ENCODE measurements at regions not wholly inside any gene's neighbourhood (a gene's known extent, or its start where the extent isn't known, plus 50 kb on each side); places are given as distances from the start of the nearest gene placed in this dataset.

GRCh38 chr4:45745741-45746140 lies 378.1 kb downstream of the GABRG1 start:
- intact Hi-C loops (cut with micrococcal nuclease) = no loop called here
- Mint-ChIP-seq H3K27ac (no peak overlapping the region), H3K36me3 (ENCODE audit: low read depth) (no peaks in the 10 kb centered on the region), H3K9me3 (peaks cover 4% of the 10 kb centered on the region), H3K4me1 (no peaks in the 10 kb centered on the region), H3K4me3 (no peak overlapping the region), H3K27me3 (no peaks in the 10 kb centered on the region)
- ChIA-PET CTCF (no interaction called here), POLR2A (no interaction called here)
- TF ChIP-seq CTCF (IDR thresholded peaks at IDR 0.05) = no peak
- no peak for DNase-seq
- no peak for ATAC-seq (ENCODE audit: low read depth)

- Mint-ChIP-seq H3K27ac (no peak overlapping the region), H3K4me1 (no peaks in the 10 kb centered on the region), H3K36me3 (ENCODE audit: low read depth) (no peaks in the 10 kb centered on the region), H3K9me3 (peaks cover 12% of the 10 kb centered on the region), H3K4me3 (no peak overlapping the region), H3K27me3 (no peaks in the 10 kb centered on the region)
- ChIA-PET CTCF (no interaction called here), POLR2A (no interaction called here)
- DNase-seq (no peak), ATAC-seq (ENCODE audit: low read depth) (no peak)
- intact Hi-C loops (cut with micrococcal nuclease) = no loop called here
- TF ChIP-seq CTCF (IDR thresholded peaks at IDR 0.05) = no peak
These were observed 382.0 kb downstream of the GABRG1 start for GRCh38 chr4:45741897-45742296.

GRCh38 chr4:45732161-45732560 lies 391.7 kb downstream of the GABRG1 start:
- ATAC-seq (ENCODE audit: low read depth) (no peak), DNase-seq (no peak)
- TF ChIP-seq CTCF (IDR thresholded peaks at IDR 0.05) = no peak
- ChIA-PET POLR2A (no interaction called here), CTCF (no interaction called here)
- Mint-ChIP-seq H3K27ac (no peak overlapping the region), H3K9me3 (no peaks in the 10 kb centered on the region), H3K4me3 (no peak overlapping the region), H3K27me3 (no peaks in the 10 kb centered on the region), H3K36me3 (ENCODE audit: low read depth) (no peaks in the 10 kb centered on the region), H3K4me1 (no peaks in the 10 kb centered on the region)
- intact Hi-C loops (cut with micrococcal nuclease) = no loop called here

- DNase-seq (no peak), ATAC-seq (ENCODE audit: low read depth) (no peak)
- CTCF ChIA-PET = no interaction called here
- intact Hi-C loops (cut with micrococcal nuclease) = no loop called here
- Mint-ChIP-seq H3K9me3 (peaks cover 2% of the 10 kb centered on the region), H3K4me3 (no peak overlapping the region), H3K4me1 (no peaks in the 10 kb centered on the region), H3K36me3 (ENCODE audit: low read depth) (no peaks in the 10 kb centered on the region), H3K27me3 (no peaks in the 10 kb centered on the region), H3K27ac (no peak overlapping the region)
- POLR2A ChIA-PET = no interaction called here
- no peak for TF ChIP-seq CTCF (IDR thresholded peaks at IDR 0.05)
These were observed 407.8 kb downstream of the GABRG1 start for GRCh38 chr4:45716093-45716492.

- no peak for TF ChIP-seq CTCF (IDR thresholded peaks at IDR 0.05)
- Mint-ChIP-seq H3K27ac (no peak overlapping the region), H3K4me3 (no peak overlapping the region), H3K27me3 (no peaks in the 10 kb centered on the region), H3K9me3 (peaks cover 2% of the 10 kb centered on the region), H3K36me3 (ENCODE audit: low read depth) (no peaks in the 10 kb centered on the region), H3K4me1 (no peaks in the 10 kb centered on the region)
- ChIA-PET CTCF (no interaction called here), POLR2A (no interaction called here)
- no peak for ATAC-seq (ENCODE audit: low read depth)
- DNase-seq = no peak
- intact Hi-C loops (cut with micrococcal nuclease) = no loop called here
These were observed 409.9 kb downstream of the GABRG1 start for GRCh38 chr4:45713996-45714395.
